ENCODE measurements at regions not wholly inside any gene's neighbourhood (a gene's known extent, or its start where the extent isn't known, plus 50 kb on each side); places are given as distances from the start of the nearest gene placed in this dataset.

GRCh38 chr7:91338226-91339020 lies 74.2 kb downstream of the FZD1 start:
- TF ChIP-seq CTCF (IDR thresholded peaks at IDR 0.05) (no peak), POLR2A (IDR thresholded peaks at IDR 0.05) (no peak)

Measured in adrenal gland (tissue), 5 donors.